HPDE6-E6E7 (cell line): ENCODE measurements at regions not wholly inside any gene's neighbourhood (a gene's known extent, or its start where the extent isn't known, plus 50 kb on each side); places are given as distances from the start of the nearest gene placed in this dataset.

Source experiments
- DNase-seq: peaks from one replicate; pipeline ENCODE4 v3.0.0; 2011; ENCODE audit warnings: missing footprints; ENCODE audit errors: extremely low spot score

DNA sequence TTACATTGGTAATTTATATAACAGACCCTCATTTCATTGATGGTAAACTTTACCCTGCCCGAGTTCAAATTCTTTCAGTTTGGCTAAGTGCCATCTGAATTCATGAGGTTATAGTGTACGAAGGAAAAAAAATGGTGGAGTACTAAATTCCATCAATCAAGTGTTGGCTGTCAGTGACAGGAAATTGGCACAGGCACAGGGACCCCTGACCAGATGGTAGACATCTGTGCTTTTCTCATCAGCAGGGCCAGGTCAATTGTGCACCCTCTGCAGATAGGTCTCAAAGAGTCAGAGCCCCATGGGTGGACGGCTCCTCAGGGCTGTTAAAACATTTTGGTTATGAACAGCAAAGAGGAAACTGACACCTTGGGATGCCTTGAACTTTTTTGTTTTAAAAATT lies 439.2 kb downstream of the SETBP1 start:
- DNase-seq: no peak

DNA sequence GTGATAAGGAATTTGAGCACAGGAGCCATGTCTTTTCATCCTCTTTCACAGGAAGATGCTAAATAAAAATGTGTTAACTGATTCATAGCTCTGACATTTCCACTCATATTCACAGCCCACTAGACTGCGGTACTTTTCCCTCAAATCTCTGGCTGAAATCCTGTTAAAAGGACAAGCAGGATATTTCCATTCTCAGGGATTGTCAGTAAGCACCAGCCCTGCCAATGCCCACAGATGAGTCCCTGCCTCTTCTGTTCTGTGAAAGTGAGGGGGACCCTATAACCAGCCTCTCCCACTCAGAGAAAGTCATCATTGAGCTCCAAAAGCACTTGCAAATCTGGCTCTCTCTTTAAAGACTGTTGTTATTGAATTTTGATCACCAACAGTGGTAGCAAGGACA lies 440.5 kb downstream of the SETBP1 start:
- no peak for DNase-seq

DNA sequence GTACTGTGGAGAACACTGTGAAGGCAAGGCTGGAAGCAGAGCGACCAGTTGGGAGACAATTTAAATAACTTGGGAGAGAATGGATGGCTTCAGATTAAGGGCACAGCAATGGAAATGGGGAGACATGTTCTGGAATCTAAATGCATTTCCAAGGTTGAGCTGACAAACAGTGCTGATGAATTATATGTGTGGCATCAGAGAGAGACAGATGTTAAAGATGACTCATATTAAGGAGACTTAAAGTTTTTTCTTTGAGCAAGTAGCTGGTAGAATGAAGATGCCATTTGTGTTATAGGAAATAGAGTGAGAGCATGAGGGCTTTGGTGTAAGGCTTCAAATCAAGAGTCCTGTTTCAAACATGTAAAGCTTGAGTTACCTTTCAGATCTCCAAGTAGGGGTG lies 441.8 kb downstream of the SETBP1 start:
- DNase-seq: no peak

- DNase-seq: no peak
Measured at GRCh38 chr18:45127405-45127804, 446.7 kb downstream of the SETBP1 start.

DNA sequence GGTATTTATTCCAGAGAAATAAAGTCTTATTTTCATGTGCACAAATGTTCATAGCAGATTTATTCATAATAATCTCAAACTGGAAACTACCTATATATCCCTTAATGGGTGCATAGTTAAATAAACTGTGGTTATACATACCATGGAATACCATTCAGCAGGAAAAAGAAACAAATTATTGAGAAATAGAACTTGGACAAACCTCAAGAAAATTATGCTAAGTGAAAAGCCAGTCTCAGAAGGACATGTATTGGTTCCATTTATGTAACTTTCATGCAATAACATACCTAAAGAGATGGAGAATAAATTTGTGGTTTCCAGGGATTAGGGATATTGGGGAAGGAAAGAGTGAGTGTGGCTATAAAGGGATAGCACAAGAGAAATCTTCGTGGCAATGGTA lies 452.6 kb downstream of the SETBP1 start:
- no peak for DNase-seq

- no peak for DNase-seq
Measured at GRCh38 chr18:45136381-45137086, 455.8 kb downstream of the SETBP1 start.

DNA sequence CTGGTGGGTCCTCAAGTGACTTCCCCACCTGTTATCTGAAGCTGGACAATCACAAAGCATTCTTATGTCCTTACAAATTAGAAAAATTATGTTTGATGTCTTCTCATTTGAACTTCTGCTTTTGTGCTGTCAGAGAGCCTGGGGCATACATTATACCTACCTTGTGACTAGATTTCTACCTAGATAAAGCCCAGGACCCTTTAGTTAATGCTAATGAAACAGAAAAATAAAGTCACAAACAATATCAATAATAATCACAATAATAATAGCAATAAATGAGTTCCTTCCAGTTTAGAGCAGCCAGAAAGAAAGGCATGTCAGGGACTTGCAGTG lies 456.4 kb downstream of the SETBP1 start:
- DNase-seq: no peak

DNA sequence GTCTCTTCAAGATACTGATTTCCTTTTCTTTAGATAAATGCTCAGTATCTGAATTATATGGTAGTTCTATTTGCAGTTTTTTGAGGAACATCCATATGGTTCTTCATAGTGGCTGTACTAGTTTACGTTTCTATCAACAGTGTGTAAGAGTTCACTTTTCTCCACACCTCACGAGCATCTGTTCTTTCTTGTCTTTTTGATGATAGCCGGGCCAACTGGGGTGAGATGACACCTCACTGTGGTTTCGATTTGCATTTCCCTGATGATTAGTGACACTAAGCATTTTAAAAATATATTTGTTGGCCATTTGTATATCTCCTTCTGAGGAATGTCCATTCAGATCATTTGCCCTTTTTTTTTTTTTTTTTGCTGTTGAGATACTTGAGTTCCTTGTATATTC lies 458.8 kb downstream of the SETBP1 start:
- DNase-seq: no peak

- no peak for DNase-seq
Measured at GRCh38 chr18:45142868-45143267, 462.2 kb downstream of the SETBP1 start.

DNA sequence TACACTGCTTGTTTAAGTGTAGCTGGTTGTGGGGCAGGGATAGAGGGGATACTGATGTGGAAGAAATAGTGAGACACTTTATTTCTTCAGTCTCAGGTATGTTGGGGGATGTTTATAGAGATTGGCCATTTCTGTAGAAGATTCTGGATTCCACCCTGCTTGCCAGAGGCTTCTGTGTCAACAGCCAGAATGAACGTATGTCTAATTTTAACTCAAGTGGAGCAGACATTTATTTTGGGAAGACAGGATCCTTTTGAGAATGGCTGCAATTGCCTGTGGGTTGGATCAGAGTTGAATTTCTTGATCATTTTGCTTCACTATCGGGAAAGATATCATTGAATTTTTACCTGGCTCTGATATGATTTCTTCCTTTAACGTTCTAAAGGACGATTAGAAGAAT lies 465.6 kb upstream of the SLC14A2 start:
- no peak for DNase-seq

GRCh38 chr18:45151645-45152044 lies 463.6 kb upstream of the SLC14A2 start:
- DNase-seq: no peak

GRCh38 chr18:45155526-45155925 lies 459.8 kb upstream of the SLC14A2 start:
- no peak for DNase-seq

DNA sequence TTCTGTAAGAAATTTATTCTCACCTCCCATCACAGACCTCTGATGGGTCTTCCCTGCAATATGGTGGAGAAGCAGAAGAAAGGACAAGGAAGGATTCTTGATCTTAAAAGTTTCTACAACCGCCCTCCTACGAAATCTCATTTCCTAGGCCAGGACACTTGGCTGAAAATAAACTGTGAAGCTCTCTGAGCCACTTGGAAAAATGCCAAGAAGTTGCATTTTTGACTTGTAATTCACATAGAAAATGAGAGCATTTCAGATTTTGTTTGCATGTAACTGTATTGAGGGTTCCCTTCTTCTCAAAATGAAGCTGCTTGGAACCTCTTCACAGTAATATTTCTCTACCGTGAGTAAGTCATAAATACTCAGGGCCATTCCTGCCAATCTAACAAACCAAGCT lies 458.3 kb upstream of the SLC14A2 start:
- no peak for DNase-seq

- no peak for DNase-seq
Measured at GRCh38 chr18:45157576-45157975, 457.7 kb upstream of the SLC14A2 start.

DNA sequence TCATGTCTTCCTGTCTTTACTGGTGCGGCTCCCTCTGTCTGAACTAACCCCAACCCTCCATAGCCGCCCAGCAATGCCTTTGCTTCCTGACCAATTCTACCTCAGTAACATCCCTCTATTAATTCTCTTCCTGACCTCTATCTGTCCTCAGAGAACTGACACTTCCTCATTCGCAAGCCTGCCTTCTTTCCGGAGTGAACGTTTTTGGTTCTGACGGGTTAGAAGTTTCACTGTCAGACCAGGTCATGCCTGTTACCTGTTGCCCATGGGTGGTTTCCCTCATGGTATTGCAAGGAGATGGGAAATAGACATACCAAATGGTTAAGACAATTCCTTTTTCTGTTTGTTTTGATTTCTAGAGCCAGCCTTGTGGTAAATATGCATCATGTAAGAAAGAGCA lies 453.4 kb upstream of the SLC14A2 start:
- DNase-seq: no peak

- no peak for DNase-seq
Measured at GRCh38 chr18:45163871-45164270, 451.4 kb upstream of the SLC14A2 start.

DNA sequence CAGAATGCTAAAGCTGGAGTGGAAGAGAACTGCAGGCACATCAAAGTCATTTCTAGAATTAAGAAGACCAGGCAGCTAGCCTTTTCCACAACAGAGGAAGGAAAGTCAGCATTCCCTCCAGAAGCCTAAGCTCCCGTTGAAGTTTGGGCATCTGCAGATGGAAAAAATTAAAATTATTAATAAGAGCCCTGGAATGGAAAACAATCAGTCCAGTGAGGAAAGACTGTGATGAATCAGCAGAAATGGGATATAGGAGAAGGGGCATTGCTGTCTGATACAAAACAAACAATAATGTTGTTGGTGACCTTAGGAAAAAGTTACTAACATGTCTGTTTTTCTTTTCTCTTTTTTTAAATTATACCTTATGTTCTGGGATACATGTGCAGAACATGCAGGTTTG lies 450.7 kb upstream of the SLC14A2 start:
- DNase-seq: no peak

GRCh38 chr18:45165176-45165713 lies 450.0 kb upstream of the SLC14A2 start:
- DNase-seq: no peak

DNA sequence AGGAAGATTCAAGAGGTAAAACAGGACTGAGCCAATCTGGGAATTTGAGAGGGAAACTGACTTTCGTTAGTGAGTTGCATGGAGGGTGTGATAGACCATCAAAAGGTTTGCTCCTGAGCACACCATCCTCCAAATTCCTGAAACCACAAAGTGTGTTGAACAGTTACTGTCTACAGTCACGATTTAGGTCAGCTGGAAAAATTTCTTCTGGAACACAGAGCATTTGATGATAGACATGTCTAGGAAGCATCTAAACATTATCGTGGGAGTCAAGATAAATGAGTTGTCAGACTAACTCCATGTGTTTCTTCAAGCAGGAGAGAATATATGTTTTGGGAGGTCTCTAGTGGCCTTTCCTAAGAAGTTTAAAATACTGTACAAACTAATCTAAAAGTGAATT lies 449.4 kb upstream of the SLC14A2 start:
- DNase-seq: no peak

DNA sequence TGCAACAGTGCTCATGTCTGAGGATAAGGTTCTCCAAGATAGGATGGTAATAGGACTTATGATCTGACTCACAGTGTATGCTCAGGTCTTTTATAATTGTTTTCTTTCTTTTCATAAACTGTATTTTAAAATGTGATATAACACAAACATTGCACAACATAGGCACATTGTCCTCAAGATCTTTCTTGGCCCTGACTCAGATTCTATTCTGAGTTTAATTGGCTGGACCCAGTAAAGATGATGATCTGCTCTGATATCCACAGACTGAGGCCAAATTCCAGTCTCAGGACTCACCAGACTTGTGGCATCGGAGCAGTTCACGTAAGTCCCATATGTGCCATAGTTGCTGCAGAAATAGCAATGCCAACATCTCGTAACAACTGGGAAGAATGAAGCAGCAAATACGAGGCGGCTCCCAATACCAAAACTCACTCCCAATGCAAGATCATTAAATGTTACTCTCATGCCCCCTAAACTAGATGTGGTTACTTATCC lies 448.9 kb upstream of the SLC14A2 start:
- no peak for DNase-seq

DNA sequence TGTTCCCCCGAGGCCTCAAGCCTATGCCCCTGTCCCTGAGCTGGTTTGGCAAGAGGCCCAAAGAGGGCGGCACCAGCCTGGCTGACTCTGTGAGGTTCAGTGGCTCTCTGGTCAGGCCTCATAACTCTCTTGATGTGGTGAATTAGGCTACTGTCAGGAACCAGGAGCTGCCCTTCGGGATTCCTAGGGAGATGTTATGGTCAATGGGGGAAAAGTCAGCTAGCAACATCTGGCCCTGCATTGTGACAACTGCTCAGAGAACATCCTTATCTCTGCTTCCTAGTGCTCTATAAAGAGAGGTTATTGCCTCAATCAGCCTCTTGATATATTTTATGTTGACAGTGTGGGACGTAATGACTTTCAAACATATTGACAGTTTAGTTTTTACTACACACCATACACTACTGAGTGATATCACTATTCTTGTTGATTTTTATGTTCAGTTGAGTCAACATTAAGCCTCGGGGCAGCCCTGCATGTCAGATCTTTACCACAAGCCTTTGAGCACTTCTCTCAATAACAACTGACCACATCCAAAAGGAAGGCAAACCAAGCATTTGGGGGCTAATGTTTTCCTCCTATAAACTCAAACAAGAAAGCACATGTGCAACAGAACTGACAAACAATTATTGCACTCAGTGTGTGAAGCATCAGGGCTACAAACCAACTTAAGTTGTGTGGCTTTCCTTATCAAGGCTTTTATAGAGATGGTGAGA lies 448.3 kb upstream of the SLC14A2 start:
- no peak for DNase-seq

- DNase-seq: no peak
Measured at GRCh38 chr18:45167631-45168280, 447.5 kb upstream of the SLC14A2 start.
